Activated naive CD4-positive, alpha-beta T cell treated with anti-CD3 and anti-CD28 coated beads, Interleukin-2, amount 10 ng/mL, durations not matched to agents 7 days and 5 days (primary cell): ENCODE measurements at regions not wholly inside any gene's neighbourhood (a gene's known extent, or its start where the extent isn't known, plus 50 kb on each side); places are given as distances from the start of the nearest gene placed in this dataset.

Source experiments
- CTCF ChIA-PET: fragments of 350-600 bp; sonication (Branson Sonifier 250); formaldehyde crosslinking; loops from one replicate; lab custom pipeline; 2021; ENCODE audit warnings: antibody characterized with exemption; lab: Charles Lee
- DNase-seq: peaks from one replicate; pipeline ENCODE4 v3.0.0-alpha.2; 2020
- H3K27ac Mint-ChIP-seq: one replicate; pipeline ENCODE4 v1.8.0; 2021; ENCODE audit warnings: mild to moderate bottlenecking, moderate library complexity, mixed read lengths
- H3K27me3 Mint-ChIP-seq: one replicate; pipeline ENCODE4 v1.8.0; 2021; ENCODE audit warnings: mild to moderate bottlenecking, mixed read lengths
- H3K36me3 Mint-ChIP-seq: one replicate; pipeline ENCODE4 v1.8.0; 2021; ENCODE audit warnings: mixed read lengths
- H3K4me1 Mint-ChIP-seq: one replicate; pipeline ENCODE4 v1.8.0; 2021; ENCODE audit warnings: mixed read lengths
- H3K4me3 Mint-ChIP-seq: one replicate; pipeline ENCODE4 v1.8.0; 2021; ENCODE audit warnings: mild to moderate bottlenecking, moderate library complexity, mixed read lengths
- H3K9me3 Mint-ChIP-seq: one replicate; pipeline ENCODE4 v1.8.0; 2021; ENCODE audit warnings: mixed read lengths

GRCh38 chr9:788777-789176 lies 52.7 kb upstream of the DMRT1 start:
- no peak for DNase-seq
- CTCF ChIA-PET, result no interaction called here
- Mint-ChIP-seq H3K9me3 (no peaks in the 10 kb centered on the region), H3K27me3 (peaks cover 8% of the 10 kb centered on the region), H3K4me1 (no peaks in the 10 kb centered on the region), H3K4me3 (no peak overlapping the region), H3K36me3 (no peaks in the 10 kb centered on the region), H3K27ac (no peak overlapping the region)
